Mesendoderm (in vitro differentiated cells): ENCODE measurements at regions not wholly inside any gene's neighbourhood (a gene's known extent, or its start where the extent isn't known, plus 50 kb on each side); places are given as distances from the start of the nearest gene placed in this dataset.
A peak's percentile ranks its signal among the peaks of the same experiment; 100 is the strongest.

Experiments
- DNase-seq: peaks from one replicate; pipeline ENCODE4 v3.0.0; 2013
- H2AK5ac ChIP-seq: 2 replicates; pipeline ENCODE4 v1.6.1; 2013; ENCODE audit warnings: low read length, inconsistent platforms
- H2BK120ac ChIP-seq: 2 replicates; pipeline ENCODE4 v1.6.1; 2013; ENCODE audit warnings: low read depth, mild to moderate bottlenecking, low read length, moderate library complexity, mixed read lengths
- H2BK15ac ChIP-seq: replicated peaks from 2 replicates; pipeline ENCODE4 v1.6.1; 2013; ENCODE audit warnings: low read depth, mild to moderate bottlenecking, moderate library complexity
- H2BK5ac ChIP-seq: 2 replicates; pipeline ENCODE4 v1.6.1; 2013; ENCODE audit warnings: low read length, inconsistent platforms
- H3K18ac ChIP-seq: 2 replicates; pipeline ENCODE4 v1.6.1; 2013; ENCODE audit warnings: mild to moderate bottlenecking, low read length, mixed read lengths
- H3K23ac ChIP-seq: one replicate; pipeline ENCODE4 v1.6.1; 2013; ENCODE audit warnings: low read length
- H3K27ac ChIP-seq: 2 replicates; pipeline ENCODE4 v1.5.1; 2013; ENCODE audit warnings: low read depth, mild to moderate bottlenecking, inconsistent platforms, low read length, moderate library complexity
- H3K27me3 ChIP-seq: 2 replicates; pipeline ENCODE4 v1.6.1; 2013; ENCODE audit warnings: low read length, control low read depth, mild to moderate bottlenecking, inconsistent platforms; ENCODE audit not compliant: insufficient read depth, poor library complexity
- H3K36me3 ChIP-seq: 2 replicates; pipeline ENCODE4 v1.6.1; 2013; ENCODE audit warnings: low read length, inconsistent platforms; ENCODE audit not compliant: control insufficient read depth, insufficient read depth
- H3K4ac ChIP-seq: one replicate; pipeline ENCODE4 v1.6.1; 2013; ENCODE audit warnings: low read depth, mild to moderate bottlenecking, low read length, moderate library complexity
- H3K4me1 ChIP-seq: 2 replicates; pipeline ENCODE4 v1.6.1; 2013; ENCODE audit warnings: low read depth, low read length, inconsistent platforms; ENCODE audit not compliant: control insufficient read depth
- H3K4me2 ChIP-seq: 2 replicates; pipeline ENCODE4 v1.6.1; 2013; ENCODE audit warnings: low read length
- H3K4me3 ChIP-seq: 2 replicates; pipeline ENCODE4 v1.5.1; 2013; ENCODE audit warnings: mild to moderate bottlenecking, low read length
- H3K56ac ChIP-seq: one replicate; pipeline ENCODE4 v1.6.1; 2013; ENCODE audit warnings: low read length
- H3K79me1 ChIP-seq: 2 replicates; pipeline ENCODE4 v1.6.1; 2013; ENCODE audit warnings: low read length, inconsistent platforms
- H3K79me2 ChIP-seq: 2 replicates; pipeline ENCODE4 v1.6.1; 2013; ENCODE audit warnings: mild to moderate bottlenecking, low read length; ENCODE audit not compliant: control insufficient read depth, insufficient read depth
- H3K9ac ChIP-seq: 2 replicates; pipeline ENCODE4 v1.6.1; 2013; ENCODE audit warnings: low read length, inconsistent platforms
- H4K5ac ChIP-seq: one replicate; pipeline ENCODE4 v1.6.1; 2013; ENCODE audit warnings: low read length
- H4K8ac ChIP-seq: one replicate; pipeline ENCODE4 v1.6.1; 2013; ENCODE audit warnings: low read depth, mild to moderate bottlenecking, control low read depth, low read length, moderate library complexity
- WGBS: extraction: QIAGEN DNeasy Blood & Tissue Kit; methylation state at CpG from one replicate; pipeline ENCODE4 v1.1.7; 2013; ENCODE audit warnings: low lambda C conversion rate, missing lambda C conversion rate; ENCODE audit not compliant: insufficient coverage; ENCODE audit errors: extremely low coverage; 5-methylcytosine and 5-hydroxymethylcytosine counted together

- H3K23ac ChIP-seq: no peak overlapping the region
- H3K27me3 ChIP-seq: no peaks in the 10 kb centered on the region
- no peak overlapping the region for H4K5ac ChIP-seq
- H2BK120ac ChIP-seq: no peak overlapping the region
- WGBS: no CpG with 5 or more reads among the region's 3 CpGs
- no peak overlapping the region for H4K8ac ChIP-seq
- H2BK15ac ChIP-seq: no peak overlapping the region
- H3K18ac ChIP-seq: no peak overlapping the region
- H2AK5ac ChIP-seq: no peak overlapping the region
- no peaks in the 10 kb centered on the region for H3K4me1 ChIP-seq
- no peak overlapping the region for H3K4me3 ChIP-seq
- H3K27ac ChIP-seq: no peak overlapping the region
- H2BK5ac ChIP-seq: no peak overlapping the region
- H3K9ac ChIP-seq: no peak overlapping the region
- no peaks in the 10 kb centered on the region for H3K36me3 ChIP-seq
- no peak for DNase-seq
- H3K79me2 ChIP-seq: no peaks in the 10 kb centered on the region
- H3K4me2 ChIP-seq: no peak overlapping the region
- H3K56ac ChIP-seq: no peak overlapping the region
- no peaks in the 10 kb centered on the region for H3K79me1 ChIP-seq
- H3K4ac ChIP-seq: no peak overlapping the region
Measured at GRCh38 chr5:92371171-92371888, 988.2 kb upstream of the ARRDC3 start.

GRCh38 chr5:92370032-92370431, 986.9 kb upstream of the ARRDC3 start:
- Histone ChIP-seq H2AK5ac (no peak overlapping the region), H3K27ac (no peak overlapping the region), H3K23ac (no peak overlapping the region), H3K36me3 (no peaks in the 10 kb centered on the region), H3K27me3 (no peaks in the 10 kb centered on the region), H3K4me2 (no peak overlapping the region), H3K79me1 (no peaks in the 10 kb centered on the region), H2BK5ac (no peak overlapping the region), H4K5ac (no peak overlapping the region), H2BK15ac (no peak overlapping the region), H3K56ac (no peak overlapping the region), H3K4me1 (no peaks in the 10 kb centered on the region), H3K79me2 (no peaks in the 10 kb centered on the region), H3K4me3 (no peak overlapping the region), H4K8ac (no peak overlapping the region), H2BK120ac (no peak overlapping the region), H3K9ac (no peak overlapping the region), H3K4ac (no peak overlapping the region), H3K18ac (no peak overlapping the region)
- DNase-seq: no peak
- WGBS: no CpG with 5 or more reads among the region's 3 CpGs

GRCh38 chr5:92369587-92369986, 986.5 kb upstream of the ARRDC3 start:
- no peak overlapping the region for H3K9ac ChIP-seq
- H3K56ac ChIP-seq: no peak overlapping the region
- H2BK120ac ChIP-seq: no peak overlapping the region
- H3K36me3 ChIP-seq: no peaks in the 10 kb centered on the region
- H3K18ac ChIP-seq: no peak overlapping the region
- H3K4me2 ChIP-seq: no peak overlapping the region
- whole genome bisulfite sequencing: no CpG with 5 or more reads among the region's 1 CpG
- no peaks in the 10 kb centered on the region for H3K4me1 ChIP-seq
- no peak overlapping the region for H4K8ac ChIP-seq
- no peak overlapping the region for H3K27ac ChIP-seq
- no peaks in the 10 kb centered on the region for H3K79me2 ChIP-seq
- H4K5ac ChIP-seq: no peak overlapping the region
- no peak overlapping the region for H2BK15ac ChIP-seq
- no peak for DNase-seq
- H3K4me3 ChIP-seq: no peak overlapping the region
- H3K23ac ChIP-seq: no peak overlapping the region
- no peaks in the 10 kb centered on the region for H3K27me3 ChIP-seq
- H3K79me1 ChIP-seq: no peaks in the 10 kb centered on the region
- H3K4ac ChIP-seq: no peak overlapping the region
- no peak overlapping the region for H2BK5ac ChIP-seq
- H2AK5ac ChIP-seq: no peak overlapping the region

- Histone ChIP-seq H3K27ac (no peak overlapping the region), H2BK15ac (no peak overlapping the region), H4K5ac (no peak overlapping the region), H3K18ac (no peak overlapping the region), H2AK5ac (no peak overlapping the region), H3K79me2 (no peaks in the 10 kb centered on the region), H4K8ac (no peak overlapping the region), H3K36me3 (no peaks in the 10 kb centered on the region), H3K23ac (no peak overlapping the region), H2BK120ac (no peak overlapping the region), H3K79me1 (no peaks in the 10 kb centered on the region), H3K4me3 (no peak overlapping the region), H3K56ac (no peak overlapping the region), H3K4me1 (no peaks in the 10 kb centered on the region), H3K9ac (no peak overlapping the region), H3K4ac (no peak overlapping the region), H2BK5ac (no peak overlapping the region), H3K4me2 (no peak overlapping the region), H3K27me3 (no peaks in the 10 kb centered on the region)
- no peak for DNase-seq
- WGBS: no CpG with 5 or more reads among the region's 3 CpGs
Measured at GRCh38 chr5:92364986-92365550, 982.0 kb upstream of the ARRDC3 start.

- Histone ChIP-seq H3K23ac (no peak overlapping the region), H3K18ac (no peak overlapping the region), H3K9ac (no peak overlapping the region), H2BK15ac (no peak overlapping the region), H3K27me3 (no peaks in the 10 kb centered on the region), H2BK5ac (no peak overlapping the region), H4K8ac (peak overlapping the region; percentile 56), H3K27ac (no peak overlapping the region), H3K4ac (no peak overlapping the region), H3K79me2 (no peaks in the 10 kb centered on the region), H3K36me3 (no peaks in the 10 kb centered on the region), H4K5ac (no peak overlapping the region), H2AK5ac (no peak overlapping the region), H3K4me2 (no peak overlapping the region), H2BK120ac (no peak overlapping the region), H3K79me1 (no peaks in the 10 kb centered on the region), H3K56ac (no peak overlapping the region), H3K4me1 (no peaks in the 10 kb centered on the region), H3K4me3 (no peak overlapping the region)
- WGBS: no CpG with 5 or more reads among the region's 5 CpGs
- no peak for DNase-seq
Measured at GRCh38 chr5:92353107-92354030, 970.3 kb upstream of the ARRDC3 start.
